K562 (cell line): ENCODE measurements at regions not wholly inside any gene's neighbourhood (a gene's known extent, or its start where the extent isn't known, plus 50 kb on each side); places are given as distances from the start of the nearest gene placed in this dataset.

Experiments used
- BCL6 ChIP-seq: fragments of 250-450 bp; sonication (Bioruptor Pico); IDR thresholded peaks from 2 replicates; pipeline ENCODE4 v1.4.0; 2020
- CSDE1 ChIP-seq, 2 experiments: fragments of 450-650 bp; IDR thresholded peaks; 2 replicates each; pipeline ENCODE4 v1.6.1; 2016; ENCODE audit warnings: mild to moderate bottlenecking in 1 of 2
- FOXA1 ChIP-seq: fragments of 450-650 bp; IDR thresholded peaks from 2 replicates; pipeline ENCODE4 v1.6.1; 2016; ENCODE audit warnings: mild to moderate bottlenecking, borderline replicate concordance
- FOXJ2 ChIP-seq: fragments of 200-800 bp; sonication (Bioruptor generic); IDR thresholded peaks from 2 replicates; pipeline ENCODE4 v1.6.1; 2016; ENCODE audit warnings: missing genetic modification characterization, missing compliant biosample characterization
- IRF2 ChIP-seq: sonication (generic); formaldehyde crosslinking; IDR thresholded peaks from 2 replicates; pipeline ENCODE4 v1.8.1; 2022; ENCODE audit warnings: mild to moderate bottlenecking, missing genetic modification reagents
- KDM4B ChIP-seq, 2 experiments: fragments of 450-650 bp in 1 of 2; sonication (generic) in 1 of 2; IDR thresholded peaks; 2 replicates each; pipeline ENCODE4 v1.6.1; 2016 to 2017; ENCODE audit warnings: borderline replicate concordance in 2 of 2, antibody characterized with exemption in 1 of 2, low read depth in 1 of 2, mild to moderate bottlenecking in 1 of 2
- KLF16 ChIP-seq: IDR thresholded peaks from 2 replicates; pipeline ENCODE4 v1.6.1; 2016; ENCODE audit warnings: antibody characterized with exemption
- POLR3G ChIP-seq: IDR thresholded peaks from 2 replicates; pipeline ENCODE4 v1.6.1; 2011; ENCODE audit not compliant: insufficient read length, insufficient replicate concordance; ENCODE audit errors: extremely low read depth
- ZC3H11A ChIP-seq: IDR thresholded peaks from 2 replicates; pipeline ENCODE4 v1.6.1; 2012; ENCODE audit warnings: low read depth, low read length, improper control_type of control experiment
- ZNF436 ChIP-seq: fragments of 250-450, 450-650 bp; sonication (Bioruptor Pico); formaldehyde crosslinking; IDR thresholded peaks from 2 replicates; pipeline ENCODE4 v1.7.0; 2020; ENCODE audit warnings: mild to moderate bottlenecking
- ZNF551 ChIP-seq: fragments of 250-450 bp; sonication (Bioruptor Pico); IDR thresholded peaks from 2 replicates; pipeline ENCODE4 v1.5.0; 2021; ENCODE audit warnings: mild to moderate bottlenecking, moderate library complexity
- ZNF57 ChIP-seq: fragments of 450-650 bp; formaldehyde crosslinking; IDR thresholded peaks from 2 replicates; pipeline ENCODE4 v1.4.0; 2020; ENCODE audit warnings: mild to moderate bottlenecking, moderate library complexity
- TF ChIP-seq, protein P1 (sequence below): fragments of 150-350 bp; IDR thresholded peaks from 2 replicates; pipeline ENCODE4 v1.6.1; 2014; ENCODE audit warnings: low read depth, mild to moderate bottlenecking, low read length, borderline replicate concordance
- TF ChIP-seq, protein P2 (sequence below): sonication (generic); formaldehyde crosslinking; IDR thresholded peaks from 2 replicates; pipeline ENCODE4 v1.8.0; 2022; ENCODE audit warnings: mild to moderate bottlenecking, missing genetic modification reagents
- TF ChIP-seq, protein P3 (sequence below): IDR thresholded peaks from 2 replicates; pipeline ENCODE4 v1.6.1; 2016; ENCODE audit warnings: missing genetic modification characterization, missing compliant biosample characterization
- TF ChIP-seq, protein P4 (sequence below): sonication (generic); formaldehyde crosslinking; IDR thresholded peaks from 2 replicates; pipeline ENCODE4 v1.8.0; 2022; ENCODE audit warnings: mild to moderate bottlenecking, missing genetic modification reagents, borderline replicate concordance
- TF ChIP-seq, protein P5 (sequence below): fragments of 200-800 bp; sonication (Bioruptor generic); IDR thresholded peaks from 2 replicates; pipeline ENCODE4 v1.6.1; 2017; ENCODE audit warnings: missing genetic modification characterization, missing compliant biosample characterization
- TF ChIP-seq, protein P6 (sequence below): fragments of 250-450 bp; sonication (Bioruptor Pico); IDR thresholded peaks from 2 replicates; pipeline ENCODE4 v1.5.0; 2021

DNA sequence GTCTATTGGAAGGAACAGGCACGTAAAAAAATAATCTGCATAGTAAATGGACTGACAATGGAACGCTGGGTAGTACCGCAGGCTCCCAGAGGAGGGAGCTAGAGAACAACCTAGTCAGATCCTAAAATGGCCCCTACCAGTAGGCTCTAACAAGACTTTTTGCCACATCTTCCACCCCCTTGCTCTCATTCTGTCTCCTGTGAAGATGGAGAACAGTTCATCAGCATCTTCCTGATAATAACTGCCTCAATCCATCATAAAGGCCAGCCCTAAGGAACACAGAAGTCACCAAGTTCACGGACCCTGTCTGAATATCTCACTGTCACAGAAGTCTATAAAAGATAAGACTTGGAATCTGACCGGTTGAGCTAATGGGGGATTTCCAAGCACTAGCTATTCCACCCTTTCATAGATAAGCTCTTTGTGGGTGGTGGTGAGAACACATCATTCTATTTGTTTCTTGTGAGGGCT lies 133.4 kb downstream of the SLC1A3 start (continued):
- TF ChIP-seq, protein P1, sequence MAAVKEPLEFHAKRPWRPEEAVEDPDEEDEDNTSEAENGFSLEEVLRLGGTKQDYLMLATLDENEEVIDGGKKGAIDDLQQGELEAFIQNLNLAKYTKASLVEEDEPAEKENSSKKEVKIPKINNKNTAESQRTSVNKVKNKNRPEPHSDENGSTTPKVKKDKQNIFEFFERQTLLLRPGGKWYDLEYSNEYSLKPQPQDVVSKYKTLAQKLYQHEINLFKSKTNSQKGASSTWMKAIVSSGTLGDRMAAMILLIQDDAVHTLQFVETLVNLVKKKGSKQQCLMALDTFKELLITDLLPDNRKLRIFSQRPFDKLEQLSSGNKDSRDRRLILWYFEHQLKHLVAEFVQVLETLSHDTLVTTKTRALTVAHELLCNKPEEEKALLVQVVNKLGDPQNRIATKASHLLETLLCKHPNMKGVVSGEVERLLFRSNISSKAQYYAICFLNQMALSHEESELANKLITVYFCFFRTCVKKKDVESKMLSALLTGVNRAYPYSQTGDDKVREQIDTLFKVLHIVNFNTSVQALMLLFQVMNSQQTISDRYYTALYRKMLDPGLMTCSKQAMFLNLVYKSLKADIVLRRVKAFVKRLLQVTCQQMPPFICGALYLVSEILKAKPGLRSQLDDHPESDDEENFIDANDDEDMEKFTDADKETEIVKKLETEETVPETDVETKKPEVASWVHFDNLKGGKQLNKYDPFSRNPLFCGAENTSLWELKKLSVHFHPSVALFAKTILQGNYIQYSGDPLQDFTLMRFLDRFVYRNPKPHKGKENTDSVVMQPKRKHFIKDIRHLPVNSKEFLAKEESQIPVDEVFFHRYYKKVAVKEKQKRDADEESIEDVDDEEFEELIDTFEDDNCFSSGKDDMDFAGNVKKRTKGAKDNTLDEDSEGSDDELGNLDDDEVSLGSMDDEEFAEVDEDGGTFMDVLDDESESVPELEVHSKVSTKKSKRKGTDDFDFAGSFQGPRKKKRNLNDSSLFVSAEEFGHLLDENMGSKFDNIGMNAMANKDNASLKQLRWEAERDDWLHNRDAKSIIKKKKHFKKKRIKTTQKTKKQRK: no peak
- TF ChIP-seq, protein P2, sequence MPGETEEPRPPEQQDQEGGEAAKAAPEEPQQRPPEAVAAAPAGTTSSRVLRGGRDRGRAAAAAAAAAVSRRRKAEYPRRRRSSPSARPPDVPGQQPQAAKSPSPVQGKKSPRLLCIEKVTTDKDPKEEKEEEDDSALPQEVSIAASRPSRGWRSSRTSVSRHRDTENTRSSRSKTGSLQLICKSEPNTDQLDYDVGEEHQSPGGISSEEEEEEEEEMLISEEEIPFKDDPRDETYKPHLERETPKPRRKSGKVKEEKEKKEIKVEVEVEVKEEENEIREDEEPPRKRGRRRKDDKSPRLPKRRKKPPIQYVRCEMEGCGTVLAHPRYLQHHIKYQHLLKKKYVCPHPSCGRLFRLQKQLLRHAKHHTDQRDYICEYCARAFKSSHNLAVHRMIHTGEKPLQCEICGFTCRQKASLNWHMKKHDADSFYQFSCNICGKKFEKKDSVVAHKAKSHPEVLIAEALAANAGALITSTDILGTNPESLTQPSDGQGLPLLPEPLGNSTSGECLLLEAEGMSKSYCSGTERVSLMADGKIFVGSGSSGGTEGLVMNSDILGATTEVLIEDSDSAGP (CRISPR knock-in tag): no peak
- TF ChIP-seq BCL6 (CRISPR knock-in tag) (no peak), KDM4B (IDR thresholded peaks at IDR 0.05; ENCODE audit: borderline replicate concordance in 2 of 2, low read depth in 1 of 2) (no peak), ZNF57 (CRISPR knock-in tag) (no peak), FOXA1 (no peak), ZNF551 (CRISPR knock-in tag) (no peak), KLF16 (peak; percentile 80; the same call in 1 of the 2 replicates), IRF2 (CRISPR knock-in tag) (no peak), ZC3H11A (0 out of 2 replicates have a peak, but pooled peaks have one; percentile 48), ZNF436 (CRISPR knock-in tag) (no peak), CSDE1 (IDR thresholded peaks at IDR 0.05) (no peak; a peak in 1 of 4 replicates), FOXJ2 (tag) (no peak), POLR3G (no peak)
- TF ChIP-seq, protein P3, sequence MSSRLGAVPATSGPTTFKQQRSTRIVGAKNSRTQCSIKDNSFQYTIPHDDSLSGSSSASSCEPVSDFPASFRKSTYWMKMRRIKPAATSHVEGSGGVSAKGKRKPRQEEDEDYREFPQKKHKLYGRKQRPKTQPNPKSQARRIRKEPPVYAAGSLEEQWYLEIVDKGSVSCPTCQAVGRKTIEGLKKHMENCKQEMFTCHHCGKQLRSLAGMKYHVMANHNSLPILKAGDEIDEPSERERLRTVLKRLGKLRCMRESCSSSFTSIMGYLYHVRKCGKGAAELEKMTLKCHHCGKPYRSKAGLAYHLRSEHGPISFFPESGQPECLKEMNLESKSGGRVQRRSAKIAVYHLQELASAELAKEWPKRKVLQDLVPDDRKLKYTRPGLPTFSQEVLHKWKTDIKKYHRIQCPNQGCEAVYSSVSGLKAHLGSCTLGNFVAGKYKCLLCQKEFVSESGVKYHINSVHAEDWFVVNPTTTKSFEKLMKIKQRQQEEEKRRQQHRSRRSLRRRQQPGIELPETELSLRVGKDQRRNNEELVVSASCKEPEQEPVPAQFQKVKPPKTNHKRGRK: no peak
- TF ChIP-seq, protein P4, sequence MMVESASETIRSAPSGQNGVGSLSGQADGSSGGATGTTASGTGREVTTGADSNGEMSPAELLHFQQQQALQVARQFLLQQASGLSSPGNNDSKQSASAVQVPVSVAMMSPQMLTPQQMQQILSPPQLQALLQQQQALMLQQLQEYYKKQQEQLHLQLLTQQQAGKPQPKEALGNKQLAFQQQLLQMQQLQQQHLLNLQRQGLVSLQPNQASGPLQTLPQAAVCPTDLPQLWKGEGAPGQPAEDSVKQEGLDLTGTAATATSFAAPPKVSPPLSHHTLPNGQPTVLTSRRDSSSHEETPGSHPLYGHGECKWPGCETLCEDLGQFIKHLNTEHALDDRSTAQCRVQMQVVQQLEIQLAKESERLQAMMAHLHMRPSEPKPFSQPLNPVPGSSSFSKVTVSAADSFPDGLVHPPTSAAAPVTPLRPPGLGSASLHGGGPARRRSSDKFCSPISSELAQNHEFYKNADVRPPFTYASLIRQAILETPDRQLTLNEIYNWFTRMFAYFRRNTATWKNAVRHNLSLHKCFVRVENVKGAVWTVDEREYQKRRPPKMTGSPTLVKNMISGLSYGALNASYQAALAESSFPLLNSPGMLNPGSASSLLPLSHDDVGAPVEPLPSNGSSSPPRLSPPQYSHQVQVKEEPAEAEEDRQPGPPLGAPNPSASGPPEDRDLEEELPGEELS (CRISPR knock-in tag): no peak
- TF ChIP-seq, protein P5, sequence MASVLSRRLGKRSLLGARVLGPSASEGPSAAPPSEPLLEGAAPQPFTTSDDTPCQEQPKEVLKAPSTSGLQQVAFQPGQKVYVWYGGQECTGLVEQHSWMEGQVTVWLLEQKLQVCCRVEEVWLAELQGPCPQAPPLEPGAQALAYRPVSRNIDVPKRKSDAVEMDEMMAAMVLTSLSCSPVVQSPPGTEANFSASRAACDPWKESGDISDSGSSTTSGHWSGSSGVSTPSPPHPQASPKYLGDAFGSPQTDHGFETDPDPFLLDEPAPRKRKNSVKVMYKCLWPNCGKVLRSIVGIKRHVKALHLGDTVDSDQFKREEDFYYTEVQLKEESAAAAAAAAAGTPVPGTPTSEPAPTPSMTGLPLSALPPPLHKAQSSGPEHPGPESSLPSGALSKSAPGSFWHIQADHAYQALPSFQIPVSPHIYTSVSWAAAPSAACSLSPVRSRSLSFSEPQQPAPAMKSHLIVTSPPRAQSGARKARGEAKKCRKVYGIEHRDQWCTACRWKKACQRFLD (CRISPR knock-in tag): no peak; the same call in 1 of the 2 replicates
- TF ChIP-seq, protein P6, sequence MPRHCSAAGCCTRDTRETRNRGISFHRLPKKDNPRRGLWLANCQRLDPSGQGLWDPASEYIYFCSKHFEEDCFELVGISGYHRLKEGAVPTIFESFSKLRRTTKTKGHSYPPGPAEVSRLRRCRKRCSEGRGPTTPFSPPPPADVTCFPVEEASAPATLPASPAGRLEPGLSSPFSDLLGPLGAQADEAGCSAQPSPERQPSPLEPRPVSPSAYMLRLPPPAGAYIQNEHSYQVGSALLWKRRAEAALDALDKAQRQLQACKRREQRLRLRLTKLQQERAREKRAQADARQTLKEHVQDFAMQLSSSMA (CRISPR knock-in tag): no peak
